Fibroblast of villous mesenchyme (primary cell): ENCODE measurements at regions not wholly inside any gene's neighbourhood (a gene's known extent, or its start where the extent isn't known, plus 50 kb on each side); places are given as distances from the start of the nearest gene placed in this dataset.

ENCODE experiments used
- DNase-seq: peaks from one replicate; pipeline ENCODE4 v3.0.0-alpha.2; 2010; ENCODE audit warnings: low read depth
- H3K4me3 ChIP-seq: 2 replicates; pipeline ENCODE4 v1.5.1; 2011; ENCODE audit warnings: low read depth, mild to moderate bottlenecking, low read length
- TF ChIP-seq, protein P1 (sequence below): IDR thresholded peaks from 2 replicates; pipeline ENCODE4 v1.5.1; 2012; ENCODE audit warnings: low read depth, mild to moderate bottlenecking, low read length; ENCODE audit not compliant: insufficient read depth

- TF ChIP-seq, protein P1, sequence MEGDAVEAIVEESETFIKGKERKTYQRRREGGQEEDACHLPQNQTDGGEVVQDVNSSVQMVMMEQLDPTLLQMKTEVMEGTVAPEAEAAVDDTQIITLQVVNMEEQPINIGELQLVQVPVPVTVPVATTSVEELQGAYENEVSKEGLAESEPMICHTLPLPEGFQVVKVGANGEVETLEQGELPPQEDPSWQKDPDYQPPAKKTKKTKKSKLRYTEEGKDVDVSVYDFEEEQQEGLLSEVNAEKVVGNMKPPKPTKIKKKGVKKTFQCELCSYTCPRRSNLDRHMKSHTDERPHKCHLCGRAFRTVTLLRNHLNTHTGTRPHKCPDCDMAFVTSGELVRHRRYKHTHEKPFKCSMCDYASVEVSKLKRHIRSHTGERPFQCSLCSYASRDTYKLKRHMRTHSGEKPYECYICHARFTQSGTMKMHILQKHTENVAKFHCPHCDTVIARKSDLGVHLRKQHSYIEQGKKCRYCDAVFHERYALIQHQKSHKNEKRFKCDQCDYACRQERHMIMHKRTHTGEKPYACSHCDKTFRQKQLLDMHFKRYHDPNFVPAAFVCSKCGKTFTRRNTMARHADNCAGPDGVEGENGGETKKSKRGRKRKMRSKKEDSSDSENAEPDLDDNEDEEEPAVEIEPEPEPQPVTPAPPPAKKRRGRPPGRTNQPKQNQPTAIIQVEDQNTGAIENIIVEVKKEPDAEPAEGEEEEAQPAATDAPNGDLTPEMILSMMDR, result no peak
- DNase-seq, result no peak
- no peak overlapping the region for H3K4me3 ChIP-seq
Observed at GRCh38 chr6:9085709-9086070, 650.3 kb upstream of the SLC35B3 start.

DNA sequence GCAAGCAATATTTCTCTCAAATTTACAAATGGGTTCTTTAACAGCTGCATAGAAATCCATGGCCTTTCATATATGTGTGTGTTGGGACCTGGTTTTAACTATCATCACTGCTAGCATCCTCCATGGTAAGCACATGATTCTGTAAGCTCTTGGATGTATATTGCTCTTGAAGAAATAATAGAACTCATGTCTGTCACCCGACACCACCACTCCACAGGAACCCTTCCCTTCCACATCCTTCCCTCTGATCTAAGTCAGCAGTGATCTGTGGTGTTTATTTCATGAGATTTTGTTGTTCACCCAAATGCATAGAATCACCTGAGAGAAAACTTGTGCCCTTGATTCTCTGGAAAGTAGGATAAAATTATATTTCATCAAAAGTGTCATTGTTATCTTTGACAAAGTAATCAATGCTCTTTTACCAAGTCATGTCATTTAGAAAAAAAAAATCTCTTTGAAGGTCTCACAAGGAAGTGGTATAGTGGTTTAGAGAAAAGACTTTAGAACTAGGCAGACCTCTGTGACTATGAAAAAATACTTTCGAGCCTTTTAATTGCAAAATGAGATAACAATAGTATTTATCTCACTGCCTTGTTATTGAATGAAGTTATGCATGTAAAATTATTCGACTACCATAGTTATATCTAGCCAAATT, 649.8 kb upstream of the SLC35B3 start:
- no peak overlapping the region for H3K4me3 ChIP-seq
- TF ChIP-seq, protein P1, result no peak
- DNase-seq, result no peak

DNA sequence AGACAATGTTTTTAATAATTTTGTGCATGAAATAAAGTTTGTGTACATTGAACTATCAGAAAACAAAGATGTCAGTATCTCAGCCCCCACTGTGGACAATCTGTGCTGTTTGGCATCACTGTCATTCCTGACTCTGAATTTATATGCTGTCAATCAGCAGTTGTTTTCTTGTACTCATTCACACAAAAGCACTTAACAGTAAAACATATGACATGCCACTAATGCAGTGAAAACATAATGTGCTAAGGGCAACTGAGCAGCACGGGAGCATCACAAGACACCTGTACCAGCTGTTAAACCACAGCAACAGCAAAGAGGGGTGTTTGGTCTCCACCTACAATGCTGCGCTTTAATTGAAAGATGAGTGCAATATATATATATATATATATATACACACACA, 647.8 kb upstream of the SLC35B3 start:
- H3K4me3 ChIP-seq, result no peak overlapping the region
- TF ChIP-seq, protein P1, result no peak
- DNase-seq, result no peak

DNA sequence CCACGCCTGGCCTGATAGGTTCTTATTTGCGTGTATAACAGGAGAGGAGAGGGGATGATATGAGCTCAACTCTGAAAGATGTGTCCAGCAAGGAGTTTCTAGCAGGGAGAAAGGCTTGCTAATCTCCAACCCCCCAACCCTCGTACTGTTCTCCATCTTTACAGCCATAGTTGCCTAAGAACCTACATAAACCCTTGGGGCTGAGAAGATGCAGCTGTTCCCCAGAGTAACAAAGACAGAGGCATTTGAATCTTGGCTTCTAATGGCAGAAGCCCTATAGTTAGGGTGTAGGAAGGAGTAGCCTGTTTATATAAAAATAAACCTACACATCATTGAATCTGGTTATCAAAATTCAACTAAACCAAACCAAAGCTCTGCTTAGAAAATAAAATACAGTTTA, 631.4 kb upstream of the SLC35B3 start:
- TF ChIP-seq, protein P1, result no peak
- no peak overlapping the region for H3K4me3 ChIP-seq
- DNase-seq, result no peak

- no peak overlapping the region for H3K4me3 ChIP-seq
- TF ChIP-seq, protein P1, result no peak
- DNase-seq, result no peak
Observed at GRCh38 chr6:9064156-9064555, 628.8 kb upstream of the SLC35B3 start.

- DNase-seq, result no peak
- TF ChIP-seq, protein P1, result no peak
- no peak overlapping the region for H3K4me3 ChIP-seq
Observed at GRCh38 chr6:9062596-9062995, 627.3 kb upstream of the SLC35B3 start.

GRCh38 chr6:9057937-9058336, 622.6 kb upstream of the SLC35B3 start:
- TF ChIP-seq, protein P1, result no peak
- no peak for DNase-seq
- no peak overlapping the region for H3K4me3 ChIP-seq
